Upper lobe of left lung (tissue), 6 donors: ENCODE measurements at regions not wholly inside any gene's neighbourhood (a gene's known extent, or its start where the extent isn't known, plus 50 kb on each side); places are given as distances from the start of the nearest gene placed in this dataset.

Experiments
- ATAC-seq, 2 donors: fragments of 200-7000 bp; cut with Tn5 transposase; one replicate each; pipeline ENCODE4 v1.9.1; 2022; ENCODE audit warnings: mild to moderate bottlenecking in 2 of 2, moderate library complexity in 2 of 2; ENCODE audit not compliant: low FRiP score in 2 of 2
- DNase-seq, 2 donors: peaks; one replicate each; pipeline ENCODE4 v3.0.0-alpha.2; 2019 to 2020
- H3K27ac ChIP-seq, 4 donors: fragments of 200-600 bp; sonication (generic); one replicate each; pipeline ENCODE4 v1.5.1; 2016 to 2019
- H3K27me3 ChIP-seq, 4 donors: fragments of 200-600 bp; sonication (generic); one replicate each; pipeline ENCODE4 v1.5.1; 2017 to 2019
- H3K36me3 ChIP-seq, 4 donors: fragments of 200-600 bp; sonication (generic); one replicate each; pipeline ENCODE4 v1.5.1; 2016 to 2019
- H3K4me1 ChIP-seq, 4 donors: fragments of 200-600 bp; sonication (generic); one replicate each; pipeline ENCODE4 v1.5.1; 2018 to 2019
- H3K4me3 ChIP-seq, 4 donors: fragments of 200-600 bp; sonication (generic); one replicate each; pipeline ENCODE4 v1.5.1; 2017 to 2019; ENCODE audit warnings: mild to moderate bottlenecking in 2 of 4, moderate library complexity in 1 of 4
- H3K9me3 ChIP-seq, 4 donors: fragments of 200-600 bp; sonication (generic); one replicate each; pipeline ENCODE4 v1.5.1; 2018 to 2019
- CTCF ChIP-seq, 6 experiments: fragments of 450-650 bp in 4 of 6; fragments of 200-600 bp in 2 of 6; sonication (generic) in 2 of 6; IDR thresholded peaks; one replicate each; pipeline ENCODE4 v1.5.1; 2016 to 2019; ENCODE audit warnings: antibody characterized with exemption in 6 of 6
- EP300 ChIP-seq, 4 donors: sonication (generic); formaldehyde crosslinking; IDR thresholded peaks; one replicate each; pipeline ENCODE4 v1.5.1; 2017; ENCODE audit warnings: antibody characterized with exemption in 4 of 4, control low read depth in 2 of 4
- POLR2A ChIP-seq, 4 donors: fragments of 450-650 bp; IDR thresholded peaks; one replicate each; pipeline ENCODE4 v1.5.1; 2016 to 2017; ENCODE audit warnings: antibody characterized with exemption in 4 of 4, mild to moderate bottlenecking in 2 of 4
- POLR2AphosphoS5 ChIP-seq, 2 donors: sonication (generic); formaldehyde crosslinking; IDR thresholded peaks; one replicate each; pipeline ENCODE4 v1.5.1; 2017; ENCODE audit warnings: antibody characterized with exemption in 2 of 2
- WGBS, 2 donors: methylation state at CpG; one replicate each; pipeline ENCODE4 v1.1.5; 2017 to 2018; 5-methylcytosine and 5-hydroxymethylcytosine counted together
- donor health status: DM: no; HTN: no; CAD: no; lungs with moderate emphysema.
- donor health status: DM: no; HTN: yes; CAD: no; lungs with severe emphysema.

DNA sequence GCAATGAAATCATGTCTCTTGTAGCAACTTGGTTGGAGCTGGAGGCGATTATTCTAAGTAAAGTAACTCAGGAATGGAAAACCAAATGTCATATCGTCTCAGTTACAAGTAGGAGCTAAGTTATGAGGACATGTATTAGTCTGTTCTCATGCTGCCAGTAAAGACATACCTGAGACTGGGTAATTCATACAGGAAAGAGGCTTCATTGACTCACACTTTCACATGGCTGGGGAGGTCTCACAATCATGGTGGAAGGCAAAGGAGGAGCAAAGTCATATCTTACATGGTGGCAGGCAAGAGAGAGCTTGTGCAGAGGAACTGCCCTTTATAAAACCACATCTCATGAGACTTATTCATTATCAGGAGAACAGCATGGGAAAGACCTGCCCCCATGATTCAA is 370.1 kb upstream of the PRKCQ start:
- WGBS, 2 donors, result 91 to 98% methylated on average over 2 of the region's 2 CpGs
- Histone ChIP-seq H3K9me3 (no peaks in the 10 kb centered on the region), H3K27ac (no peak overlapping the region), H3K4me3 (no peak overlapping the region), H3K27me3 (no peaks in the 10 kb centered on the region), H3K4me1 (no peaks in the 10 kb centered on the region), H3K36me3 (no peaks in the 10 kb centered on the region)
- TF ChIP-seq POLR2A (IDR thresholded peaks at IDR 0.05) (no peak), EP300 (IDR thresholded peaks at IDR 0.05) (no peak), CTCF (IDR thresholded peaks at IDR 0.05) (no peak)
- no peak for ATAC-seq
- DNase-seq, result no peak

- no peak for DNase-seq
- 85 to 89% methylated on average over 4 of the region's 4 CpGs for WGBS, 2 donors
- no peak overlapping the region for H3K4me3 ChIP-seq
- no peaks in the 10 kb centered on the region for H3K27me3 ChIP-seq
- no peaks in the 10 kb centered on the region for H3K4me1 ChIP-seq
- TF ChIP-seq POLR2AphosphoS5 (IDR thresholded peaks at IDR 0.05), result no peak
- no peak for TF ChIP-seq CTCF (IDR thresholded peaks at IDR 0.05)
- TF ChIP-seq EP300 (IDR thresholded peaks at IDR 0.05), result no peak
- no peak for TF ChIP-seq POLR2A (IDR thresholded peaks at IDR 0.05)
- no peaks in the 10 kb centered on the region for H3K9me3 ChIP-seq
- ATAC-seq, result no peak
- no peaks in the 10 kb centered on the region for H3K36me3 ChIP-seq
- no peak overlapping the region for H3K27ac ChIP-seq
Measured at GRCh38 chr10:6944436-6944835, 364.4 kb upstream of the PRKCQ start.

- no peak for TF ChIP-seq POLR2A (IDR thresholded peaks at IDR 0.05)
- TF ChIP-seq POLR2AphosphoS5 (IDR thresholded peaks at IDR 0.05), result no peak
- TF ChIP-seq EP300 (IDR thresholded peaks at IDR 0.05), result no peak
- no peak for TF ChIP-seq CTCF (IDR thresholded peaks at IDR 0.05)
- Histone ChIP-seq H3K27ac (no peak overlapping the region), H3K9me3 (peaks cover 0 to 4% (median 0%) of the 10 kb centered on the region in 4 donors), H3K36me3 (no peaks in the 10 kb centered on the region), H3K4me3 (no peak overlapping the region), H3K4me1 (no peaks in the 10 kb centered on the region), H3K27me3 (no peaks in the 10 kb centered on the region)
- no peak for DNase-seq
- ATAC-seq, result no peak
- 67 to 68% methylated on average over 5 of the region's 5 CpGs for WGBS, 2 donors
Measured at GRCh38 chr10:6938384-6938783, 358.3 kb upstream of the PRKCQ start.

GRCh38 chr10:6936931-6937330 is 356.9 kb upstream of the PRKCQ start:
- no peak for TF ChIP-seq CTCF (IDR thresholded peaks at IDR 0.05)
- H3K4me1 ChIP-seq, result no peaks in the 10 kb centered on the region
- ATAC-seq (no peak), DNase-seq (no peak)
- peaks cover 0 to 4% (median 0%) of the 10 kb centered on the region in 4 donors for H3K9me3 ChIP-seq
- no peaks in the 10 kb centered on the region for H3K36me3 ChIP-seq
- H3K27ac ChIP-seq, result no peak overlapping the region
- no peaks in the 10 kb centered on the region for H3K27me3 ChIP-seq
- H3K4me3 ChIP-seq, result no peak overlapping the region

- WGBS, 2 donors, result 62 to 66% methylated on average over 9 of the region's 9 CpGs
- H3K4me1 ChIP-seq, result peaks cover 0 to 15% (median 7%) of the 10 kb centered on the region in 4 donors
- H3K9me3 ChIP-seq, result no peaks in the 10 kb centered on the region
- no peak overlapping the region for H3K4me3 ChIP-seq
- TF ChIP-seq EP300 (IDR thresholded peaks at IDR 0.05) (no peak), POLR2A (IDR thresholded peaks at IDR 0.05) (no peak), CTCF (IDR thresholded peaks at IDR 0.05) (no peak), POLR2AphosphoS5 (IDR thresholded peaks at IDR 0.05) (no peak)
- H3K27me3 ChIP-seq, result no peaks in the 10 kb centered on the region
- no peak for DNase-seq
- H3K36me3 ChIP-seq, result no peaks in the 10 kb centered on the region
- H3K27ac ChIP-seq, result peak overlapping the region in 1 of 4 donors; percentile 74
- no peak for ATAC-seq
Measured at GRCh38 chr10:6929148-6929830, 349.2 kb upstream of the PRKCQ start.
